HG03460 (cell line): ENCODE measurements at regions not wholly inside any gene's neighbourhood (a gene's known extent, or its start where the extent isn't known, plus 50 kb on each side); places are given as distances from the start of the nearest gene placed in this dataset.

ENCODE experiments used
- ATAC-seq: cut with Tn5 transposase; IDR thresholded peaks from one replicate; pipeline ENCODE4 v1.9.1; 2021; ENCODE audit not compliant: unreplicated experiment

GRCh38 chr20:52500157-52500556 lies 308.6 kb upstream of the ZFP64 start:
- ATAC-seq, result no peak

GRCh38 chr20:52497731-52498130 lies 306.2 kb upstream of the ZFP64 start:
- ATAC-seq, result no peak

GRCh38 chr20:52496191-52496590 lies 304.6 kb upstream of the ZFP64 start:
- no peak for ATAC-seq

- ATAC-seq, result no peak
Measured at GRCh38 chr20:52494244-52494643, 302.7 kb upstream of the ZFP64 start.

GRCh38 chr20:52493171-52493721 lies 301.7 kb upstream of the ZFP64 start:
- no peak for ATAC-seq

GRCh38 chr20:52490711-52491430 lies 299.3 kb upstream of the ZFP64 start:
- ATAC-seq, result no peak

- ATAC-seq, result no peak
Measured at GRCh38 chr20:52484438-52484837, 292.9 kb upstream of the ZFP64 start.

GRCh38 chr20:52483382-52483781 lies 291.8 kb upstream of the ZFP64 start:
- no peak for ATAC-seq

GRCh38 chr20:52482044-52482443 lies 290.5 kb upstream of the ZFP64 start:
- no peak for ATAC-seq

GRCh38 chr20:52481443-52481842 lies 289.9 kb upstream of the ZFP64 start:
- no peak for ATAC-seq

- ATAC-seq, result no peak
Measured at GRCh38 chr20:52476074-52476750, 284.6 kb upstream of the ZFP64 start.

- no peak for ATAC-seq
Measured at GRCh38 chr20:52473186-52473585, 281.6 kb upstream of the ZFP64 start.

- ATAC-seq, result no peak
Measured at GRCh38 chr20:52470561-52470960, 279.0 kb upstream of the ZFP64 start.

- ATAC-seq, result no peak
Measured at GRCh38 chr20:52469128-52469527, 277.5 kb upstream of the ZFP64 start.

- ATAC-seq, result no peak
Measured at GRCh38 chr20:52465991-52466390, 274.4 kb upstream of the ZFP64 start.

GRCh38 chr20:52461582-52461981 lies 270.0 kb upstream of the ZFP64 start:
- ATAC-seq, result no peak

- ATAC-seq, result no peak
Measured at GRCh38 chr20:52459150-52459549, 267.6 kb upstream of the ZFP64 start.

- ATAC-seq, result no peak
Measured at GRCh38 chr20:52457826-52458225, 266.2 kb upstream of the ZFP64 start.

GRCh38 chr20:52454660-52455059 lies 263.1 kb upstream of the ZFP64 start:
- ATAC-seq, result no peak

GRCh38 chr20:52448513-52449232 lies 257.1 kb upstream of the ZFP64 start:
- ATAC-seq, result no peak

- no peak for ATAC-seq
Measured at GRCh38 chr20:52447225-52447551, 255.6 kb upstream of the ZFP64 start.
